ENCODE measurements at regions not wholly inside any gene's neighbourhood (a gene's known extent, or its start where the extent isn't known, plus 50 kb on each side); places are given as distances from the start of the nearest gene placed in this dataset.

- TF ChIP-seq CTCF (conservative IDR thresholded peaks at IDR 0.05; ENCODE audit: low read length): no peak
- no peak overlapping the region for H3K4me3 ChIP-seq (ENCODE audit: low read length)
- no peak for DNase-seq (ENCODE audit: low read depth)
Measured at GRCh38 chr5:93644760-93645159, 61.7 kb downstream of the NR2F1 start.

Data from AG10803 (cell line).